CD4-positive, alpha-beta T cell treated with Interferon gamma for 1 hour (primary cell): ENCODE measurements at regions not wholly inside any gene's neighbourhood (a gene's known extent, or its start where the extent isn't known, plus 50 kb on each side); places are given as distances from the start of the nearest gene placed in this dataset.
A peak's percentile ranks its signal among the peaks of the same experiment; 100 is the strongest.

Experiments
- DNase-seq: peaks from one replicate; pipeline ENCODE4 v3.0.0-alpha.2; 2020

GRCh38 chr14:100638211-100638855 lies 51.1 kb upstream of the BEGAIN start:
- DNase-seq: no peak

DNA sequence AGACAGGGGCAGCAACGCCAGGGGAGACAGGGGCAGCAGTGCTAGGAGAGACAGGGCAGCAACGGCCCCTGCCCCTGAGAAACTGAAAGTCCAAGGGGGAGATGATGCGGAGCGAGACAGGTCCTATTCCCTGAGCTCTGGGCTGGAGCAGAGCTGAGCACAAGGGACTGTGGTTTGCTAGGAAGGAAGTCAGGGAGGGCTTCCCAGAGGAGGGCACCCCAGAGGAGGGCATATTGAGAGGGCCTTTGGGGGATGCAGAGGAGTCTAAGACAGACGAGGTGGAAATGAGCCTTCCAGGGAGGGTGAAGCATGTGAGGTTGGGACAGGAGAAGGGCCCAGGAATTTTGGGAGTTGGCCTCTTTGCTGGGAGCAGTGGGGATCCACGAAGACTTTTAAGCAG lies 52.1 kb upstream of the BEGAIN start:
- DNase-seq: no peak

GRCh38 chr14:100640471-100641273 lies 53.5 kb upstream of the BEGAIN start:
- peak; percentile 69 for DNase-seq

DNA sequence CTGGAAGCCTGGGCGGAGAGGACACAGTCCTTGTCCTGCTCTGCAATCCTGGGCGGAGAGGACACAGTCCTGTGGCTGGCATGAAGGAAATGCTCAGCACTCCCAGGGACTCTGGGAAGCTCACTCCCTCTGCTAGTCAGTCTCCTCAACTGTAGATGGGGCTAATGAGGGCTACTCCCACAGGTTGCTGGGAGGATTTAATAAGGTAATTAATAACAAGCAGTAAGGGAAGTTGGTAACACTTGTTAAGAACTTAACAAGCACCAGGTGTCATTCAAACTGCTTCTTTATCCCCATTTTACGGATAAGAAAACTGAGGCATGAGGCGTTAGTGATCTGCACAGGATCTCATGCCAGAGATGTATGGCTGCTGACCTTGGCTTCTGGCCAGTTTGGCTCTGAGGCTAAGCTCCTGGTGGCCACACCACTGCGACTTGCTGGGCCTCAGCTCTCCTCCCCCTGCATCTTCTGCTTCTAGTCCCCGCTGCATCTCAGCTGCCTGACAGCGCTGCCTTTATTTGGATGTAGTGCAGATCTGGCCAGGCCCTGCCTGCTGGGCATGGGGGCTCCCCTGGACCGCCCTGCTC lies 54.1 kb upstream of the BEGAIN start:
- no peak for DNase-seq

- DNase-seq: no peak
Observed at GRCh38 chr14:100643426-100643825, 56.2 kb upstream of the BEGAIN start.

DNA sequence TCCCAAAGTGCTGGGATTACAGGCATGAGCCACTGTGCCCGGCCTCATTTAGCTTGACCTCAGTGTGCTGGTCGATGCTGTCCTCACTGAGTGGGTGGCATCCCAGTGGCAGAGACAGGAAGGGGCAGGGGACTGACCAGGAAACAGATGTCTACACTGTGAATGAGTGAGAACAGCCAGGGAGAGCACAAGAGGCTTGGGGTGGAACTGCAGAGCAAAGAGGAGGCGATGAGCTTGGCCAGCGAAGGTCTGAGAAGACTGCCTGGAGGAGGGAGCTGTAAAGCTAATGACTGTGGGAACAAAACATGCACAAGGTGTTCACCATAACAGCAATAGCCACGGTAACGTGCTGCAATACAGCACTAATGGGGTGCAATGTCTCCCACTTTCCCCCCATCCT lies 57.2 kb upstream of the BEGAIN start:
- DNase-seq: no peak

- DNase-seq: no peak
Observed at GRCh38 chr14:100644784-100645183, 57.6 kb upstream of the BEGAIN start.

DNA sequence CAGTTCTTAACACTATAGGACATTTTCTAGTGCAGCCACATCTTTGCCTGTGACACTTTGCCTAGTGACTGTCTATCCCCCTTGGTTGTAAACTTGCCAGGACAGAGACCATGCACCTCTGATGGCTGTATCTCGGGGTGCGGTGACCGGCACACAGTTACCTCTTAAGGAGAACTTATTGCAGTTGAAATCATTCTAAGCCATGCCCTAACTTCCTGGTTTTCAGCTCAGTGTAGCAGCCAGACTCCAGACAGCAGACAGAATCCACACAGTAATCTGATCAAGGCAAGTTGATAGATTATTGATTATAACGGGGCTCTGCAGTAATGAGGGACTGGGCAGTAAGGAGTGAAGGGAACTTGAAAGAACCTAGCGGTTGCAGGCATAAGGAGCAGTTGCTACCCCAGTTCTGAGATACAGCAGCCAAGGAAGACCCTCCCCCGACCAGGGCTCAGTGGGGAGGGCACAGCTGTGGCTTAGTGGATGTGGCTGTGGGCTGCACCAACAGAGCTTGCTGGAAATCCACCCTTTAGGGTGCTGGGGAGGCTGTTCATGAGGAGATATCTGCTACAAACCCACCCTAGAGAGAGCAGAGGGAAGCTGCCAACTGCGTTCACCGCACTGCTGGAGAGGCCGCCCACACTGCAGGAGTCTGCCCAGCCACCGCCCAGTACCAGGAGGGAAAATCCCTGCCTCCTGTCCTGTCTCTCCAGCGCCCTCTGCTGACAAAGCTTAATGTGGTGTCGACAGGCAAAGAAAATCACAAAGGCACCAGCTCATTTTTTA lies 58.2 kb upstream of the BEGAIN start:
- DNase-seq: peak; percentile 82

DNA sequence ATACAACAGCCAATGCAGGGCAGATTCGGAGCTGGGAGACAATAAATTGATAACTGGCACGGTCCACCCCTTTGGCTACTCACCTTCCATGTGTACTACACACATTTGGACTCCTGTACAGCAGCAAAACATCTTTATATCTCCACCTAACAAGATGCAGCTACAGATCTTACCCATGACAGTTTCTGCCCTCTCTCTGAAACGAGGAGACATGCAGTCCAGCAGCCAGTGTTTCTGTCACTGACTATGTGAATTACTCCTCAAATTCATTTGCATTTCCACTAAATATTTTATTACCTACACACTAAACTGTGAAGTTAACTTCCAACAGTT lies 58.7 kb upstream of the BEGAIN start:
- DNase-seq: no peak

- DNase-seq: no peak
Observed at GRCh38 chr14:100648474-100649172, 61.4 kb upstream of the BEGAIN start.

GRCh38 chr14:100649173-100649519 lies 61.9 kb upstream of the BEGAIN start:
- no peak for DNase-seq

- DNase-seq: no peak
Observed at GRCh38 chr14:100651999-100652508, 64.8 kb upstream of the BEGAIN start.

- DNase-seq: no peak
Observed at GRCh38 chr14:100652744-100653143, 65.5 kb upstream of the BEGAIN start.

DNA sequence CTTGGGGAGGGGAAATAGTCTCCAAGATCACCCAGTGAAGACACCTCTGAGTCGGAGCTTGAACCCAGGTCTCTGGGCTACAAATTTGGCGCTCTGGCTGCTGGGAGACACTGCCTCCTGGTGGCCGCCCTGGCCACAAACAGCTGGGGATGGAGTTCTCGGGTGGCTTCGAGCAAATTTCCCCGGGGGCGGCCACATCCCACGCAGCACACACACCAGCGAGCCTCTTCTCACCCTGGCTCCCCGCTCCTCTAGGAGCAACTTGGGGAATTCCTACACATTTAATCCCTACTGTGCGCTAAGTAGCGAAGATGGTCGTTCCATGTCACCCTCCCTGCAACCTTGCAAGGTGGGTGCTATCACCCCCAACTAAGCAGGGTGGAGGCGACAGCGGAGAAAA lies 66.2 kb upstream of the BEGAIN start:
- no peak for DNase-seq

- DNase-seq: no peak
Observed at GRCh38 chr14:100654025-100654813, 67.0 kb upstream of the BEGAIN start.

DNA sequence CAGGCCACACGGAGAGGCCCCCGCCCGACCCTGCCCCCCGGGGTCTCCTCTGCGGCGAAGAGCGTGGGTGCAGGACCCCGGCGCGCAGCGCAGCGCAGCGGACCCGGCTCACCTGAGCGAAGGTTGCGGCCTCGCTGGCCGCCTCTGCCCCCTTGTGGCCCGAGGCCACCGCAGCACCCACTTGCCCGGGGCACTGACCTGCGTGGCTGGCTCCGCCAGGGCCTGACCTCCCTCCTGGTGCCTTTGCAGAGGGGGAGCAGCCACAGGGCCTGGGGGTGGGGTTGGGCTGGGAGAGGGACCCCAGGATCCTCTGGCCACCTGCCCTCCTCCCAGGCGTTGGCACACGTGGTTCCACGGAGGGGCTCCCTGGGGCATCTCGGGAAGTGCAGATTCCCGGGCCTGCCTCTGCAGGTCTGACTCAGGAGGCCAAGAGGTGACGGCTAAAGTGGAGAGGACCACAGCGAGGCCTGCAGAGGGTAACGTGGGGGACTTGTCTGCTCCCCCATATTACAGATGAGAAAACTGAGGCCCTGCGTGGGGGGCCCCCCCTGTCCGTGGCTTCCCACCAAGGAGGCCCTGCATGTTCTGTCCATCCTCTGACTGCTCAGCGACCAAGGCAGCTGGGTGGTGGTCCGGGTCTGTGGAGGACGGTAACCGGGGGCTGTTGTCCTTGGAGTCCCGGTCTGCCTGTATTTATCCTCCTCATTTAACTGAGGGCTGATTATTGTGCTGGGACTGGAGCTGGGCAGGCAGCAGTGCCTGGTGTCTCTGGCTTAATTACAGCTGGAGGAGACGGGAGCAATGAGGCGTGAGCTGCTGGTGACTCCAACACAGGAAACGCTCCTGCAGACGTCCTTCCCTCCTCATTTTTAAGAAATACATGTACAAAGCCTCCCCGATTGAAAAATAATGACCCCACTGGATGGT lies 67.9 kb upstream of the BEGAIN start:
- peak; percentile 26 for DNase-seq

GRCh38 chr14:100655741-100656085 lies 68.5 kb upstream of the BEGAIN start:
- DNase-seq: no peak

- no peak for DNase-seq
Observed at GRCh38 chr14:100656996-100657395, 69.7 kb upstream of the DLK1 start.

DNA sequence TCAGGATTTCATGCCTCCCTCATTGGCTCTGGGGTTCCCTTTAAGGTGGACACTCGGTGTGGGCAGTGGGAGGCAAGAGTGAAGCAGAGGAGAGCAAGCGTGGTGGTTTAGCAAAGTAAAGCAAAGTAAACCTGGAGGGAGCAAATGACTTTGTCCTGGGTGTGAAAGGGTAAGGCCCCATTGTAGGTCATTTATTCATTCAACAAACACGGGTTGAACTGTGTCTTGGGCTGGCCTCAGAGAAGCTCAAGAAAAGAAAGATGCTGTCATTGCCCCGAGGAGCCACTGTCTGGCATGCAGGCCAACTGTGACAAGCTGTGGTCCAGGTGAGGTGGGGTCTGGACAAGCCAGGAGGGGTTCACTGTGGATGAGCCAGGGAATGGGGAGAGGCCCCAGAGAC lies 68.9 kb upstream of the DLK1 start:
- no peak for DNase-seq

DNA sequence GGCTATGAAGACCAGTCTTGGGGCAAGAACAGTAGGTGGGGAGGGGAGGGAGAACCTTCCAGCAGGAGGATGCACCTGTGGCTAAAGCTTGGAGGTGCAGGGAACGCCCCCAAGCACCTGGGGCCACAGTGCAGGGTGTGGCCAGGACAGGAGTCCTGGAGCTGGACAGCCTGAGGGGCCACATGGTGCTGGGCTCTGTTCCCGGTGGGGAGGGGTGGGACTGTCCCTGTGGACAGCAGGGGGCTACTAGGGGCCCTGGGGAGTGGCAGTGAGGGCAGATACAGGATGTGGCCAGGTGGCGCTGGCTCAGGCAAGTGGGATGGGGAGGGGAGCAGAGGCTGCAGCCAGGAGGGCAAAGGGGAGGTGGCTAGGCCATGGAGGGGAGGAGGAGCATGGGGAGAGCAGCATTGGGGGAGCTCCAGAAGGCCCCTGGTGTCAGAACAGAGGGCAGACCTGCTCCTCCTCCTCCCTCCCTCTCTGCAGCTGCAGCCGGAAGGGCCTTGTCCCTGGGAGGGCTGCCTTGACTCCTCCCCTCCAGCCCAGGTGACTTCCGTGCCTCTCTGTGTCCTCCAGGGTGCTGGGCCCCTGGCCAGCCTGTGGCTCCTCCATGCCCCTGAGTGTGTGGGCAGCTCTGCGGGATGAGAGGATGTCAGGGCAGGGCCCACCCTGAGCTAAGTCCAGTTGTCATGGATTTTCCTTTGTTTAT lies 68.4 kb upstream of the DLK1 start:
- no peak for DNase-seq
